Islet precursor cell (in vitro differentiated cells): ENCODE measurements at regions not wholly inside any gene's neighbourhood (a gene's known extent, or its start where the extent isn't known, plus 50 kb on each side); places are given as distances from the start of the nearest gene placed in this dataset.
"Not testable (repeated sequence)": the region's sequence is repeated elsewhere in the genome, so short reads cannot be mapped to it uniquely, and the experiment has no call there.

Source experiments
- DNase-seq: peaks from one replicate; pipeline ENCODE4 v3.0.0-alpha.2; 2018

DNA sequence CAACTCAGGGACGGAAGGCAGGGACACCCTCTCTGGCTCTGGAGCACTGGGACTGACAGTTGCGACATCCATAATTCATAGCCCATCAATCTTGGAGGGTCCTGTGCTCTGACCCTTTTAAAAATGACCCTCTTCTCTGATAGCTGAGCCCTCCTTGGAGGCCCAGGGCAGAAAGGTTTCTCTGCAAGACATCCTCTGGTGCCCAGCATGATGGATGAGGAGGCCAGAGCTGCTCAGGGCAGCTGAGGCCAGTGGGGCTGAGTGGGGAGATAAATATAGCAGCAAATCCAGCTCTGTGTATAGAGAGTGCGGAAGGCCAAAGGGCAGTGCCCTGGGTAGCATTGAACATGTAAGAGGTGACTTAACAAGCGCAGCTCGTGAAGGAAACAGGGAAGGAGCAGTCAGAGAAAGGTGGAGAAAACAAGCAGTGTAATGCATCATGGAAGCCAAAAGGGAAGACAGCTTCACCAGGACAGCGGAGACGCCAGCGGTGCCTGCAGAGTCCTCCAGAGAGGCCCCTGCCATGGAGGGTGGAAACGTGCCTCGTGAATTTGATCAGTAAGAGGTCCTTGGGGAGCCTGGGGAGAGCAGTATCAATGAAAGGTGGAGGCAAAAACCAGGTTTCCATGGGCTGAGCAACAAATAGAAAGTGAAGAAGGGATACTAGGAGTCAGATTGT lies 50.4 kb upstream of the FMOD start:
- DNase-seq: no peak

GRCh38 chr1:203402152-203402551 lies 51.2 kb upstream of the FMOD start:
- no peak for DNase-seq

- DNase-seq: no peak
These were observed 51.9 kb upstream of the FMOD start for GRCh38 chr1:203402629-203403337.

- DNase-seq: no peak
These were observed 52.7 kb upstream of the FMOD start for GRCh38 chr1:203403586-203403985.

DNA sequence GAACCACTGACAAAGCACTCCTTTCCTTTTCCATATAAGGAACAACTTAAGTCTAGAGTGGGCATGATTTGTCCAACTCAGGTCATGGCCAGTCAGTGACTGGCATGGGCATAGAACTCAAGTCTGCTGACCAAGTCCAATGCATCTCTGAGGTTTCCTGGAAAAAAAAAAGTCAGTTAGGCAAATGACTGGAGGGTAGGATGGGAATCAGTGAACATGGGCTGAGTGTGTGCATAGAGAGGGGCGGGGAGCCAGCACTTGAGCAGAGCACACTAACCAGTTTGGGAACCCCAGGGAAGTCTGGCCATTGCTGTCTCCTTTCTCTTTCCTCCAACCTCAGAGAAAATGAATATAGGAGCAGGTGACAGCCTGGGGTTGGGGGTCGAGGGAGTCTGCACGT lies 53.6 kb upstream of the FMOD start:
- no peak for DNase-seq

- no peak for DNase-seq
These were observed 54.9 kb upstream of the FMOD start for GRCh38 chr1:203405703-203406438.

DNA sequence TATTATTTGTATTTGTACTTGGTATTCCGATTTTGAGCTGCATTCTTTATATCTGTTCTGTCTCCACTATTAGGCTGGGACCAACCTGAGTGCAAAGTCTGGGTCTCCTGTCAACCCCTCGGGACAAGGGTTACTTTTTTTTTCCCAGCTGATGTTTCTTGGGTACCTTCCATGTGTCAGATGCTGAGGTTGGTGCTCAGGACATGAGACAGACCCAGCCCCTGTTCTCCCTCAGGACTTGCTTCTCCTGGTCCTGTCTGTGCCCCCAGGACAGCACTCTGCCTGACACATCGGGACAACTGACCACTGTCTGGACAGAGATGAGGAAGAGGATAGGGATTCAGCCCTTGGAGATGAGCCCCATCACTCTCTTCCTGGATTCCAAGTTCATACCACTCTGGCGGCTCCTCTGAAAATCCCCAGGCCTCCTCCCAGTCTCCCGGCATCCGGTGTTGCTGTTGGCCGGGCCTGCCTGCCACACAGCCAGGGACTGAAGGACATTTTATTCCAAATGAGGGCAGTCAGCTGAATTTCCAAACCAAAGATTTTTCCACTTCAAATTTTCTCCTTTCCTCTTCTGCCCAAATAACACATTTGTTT lies 55.6 kb upstream of the FMOD start:
- peak; percentile 81 for DNase-seq

- no peak for DNase-seq
These were observed 56.4 kb upstream of the FMOD start for GRCh38 chr1:203407296-203407695.

DNA sequence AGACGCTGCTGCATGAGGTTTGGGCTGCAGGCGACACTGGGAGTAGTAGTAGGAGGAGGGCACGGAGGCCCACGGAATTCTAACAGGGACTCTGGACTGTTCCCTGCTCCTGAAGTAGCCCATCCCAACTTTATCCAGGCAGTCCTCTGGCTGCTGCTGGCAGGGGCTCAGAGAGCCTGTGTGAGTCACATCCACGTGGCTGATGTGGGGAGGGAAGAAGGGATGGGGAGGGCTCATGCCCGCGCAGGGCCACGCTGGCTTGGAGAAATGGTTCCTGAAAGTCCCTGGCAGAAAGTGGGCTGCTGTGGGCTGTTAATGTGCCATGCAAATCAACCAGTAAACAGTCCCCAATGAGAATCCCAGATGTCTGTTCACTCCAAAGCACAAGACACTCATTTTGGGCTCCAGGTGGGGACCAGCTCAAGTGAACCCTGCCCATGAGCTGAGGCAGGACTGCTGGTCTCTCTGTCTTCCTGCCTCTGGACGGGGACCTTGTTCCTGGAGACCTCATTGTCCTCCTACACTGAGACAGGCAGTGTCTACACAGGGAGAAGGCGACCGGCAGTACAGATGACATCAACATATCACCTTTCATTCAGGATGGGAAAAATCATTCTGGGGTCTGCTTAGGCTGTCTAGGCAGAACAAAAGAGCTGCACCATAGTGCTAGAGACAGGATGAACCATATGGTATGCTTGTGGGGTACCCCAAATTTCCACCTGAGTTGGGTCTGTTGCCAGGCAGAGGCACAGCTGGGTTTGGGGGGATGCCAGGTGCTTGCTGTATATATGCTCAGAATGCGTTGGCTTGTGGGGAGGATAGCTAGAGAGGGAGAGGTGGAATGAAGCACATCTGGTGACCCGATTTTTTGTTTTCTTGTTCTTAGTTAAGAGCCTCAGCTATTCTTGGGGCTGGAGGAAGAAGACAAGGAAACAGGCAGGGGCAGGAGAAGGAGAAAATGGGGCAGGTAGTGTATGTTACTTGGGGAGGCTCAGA lies 57.9 kb upstream of the FMOD start:
- DNase-seq: peak; percentile 64

DNA sequence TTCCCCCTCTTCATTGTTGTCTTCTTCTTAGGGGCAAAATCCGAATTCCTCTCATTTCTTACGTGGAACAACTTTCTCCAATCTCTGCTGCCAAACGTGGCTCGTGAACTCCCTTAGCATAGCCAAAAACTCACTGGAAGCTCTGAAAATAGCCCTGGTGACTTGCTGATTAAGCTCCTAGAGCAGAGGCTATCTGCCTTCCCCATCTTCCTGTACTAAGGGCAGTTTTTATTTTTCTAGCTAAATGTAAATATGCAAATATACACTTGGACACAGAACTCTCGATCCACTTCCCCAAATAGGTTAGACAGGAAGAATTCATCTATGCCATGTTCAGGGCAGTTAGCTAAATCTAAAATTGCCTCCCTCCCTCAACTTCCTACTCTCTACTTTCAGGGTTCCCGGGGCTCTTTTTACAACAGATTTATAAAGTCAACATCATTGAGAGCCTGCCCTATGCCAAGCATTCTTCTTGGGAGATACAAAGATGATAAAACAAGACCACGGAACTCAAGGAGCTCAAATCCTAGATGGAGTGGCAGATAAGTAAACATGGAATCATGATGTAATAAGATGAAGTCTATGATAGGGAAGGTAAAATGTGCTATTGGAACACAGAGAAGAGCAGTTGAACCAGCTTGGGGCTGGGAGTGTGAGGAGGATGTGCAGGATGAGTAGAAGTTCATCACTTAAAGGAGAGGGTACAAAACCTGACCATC lies 59.4 kb upstream of the FMOD start:
- no peak for DNase-seq

GRCh38 chr1:203411431-203411830 lies 60.5 kb upstream of the FMOD start:
- not testable (repeated sequence) for DNase-seq

DNA sequence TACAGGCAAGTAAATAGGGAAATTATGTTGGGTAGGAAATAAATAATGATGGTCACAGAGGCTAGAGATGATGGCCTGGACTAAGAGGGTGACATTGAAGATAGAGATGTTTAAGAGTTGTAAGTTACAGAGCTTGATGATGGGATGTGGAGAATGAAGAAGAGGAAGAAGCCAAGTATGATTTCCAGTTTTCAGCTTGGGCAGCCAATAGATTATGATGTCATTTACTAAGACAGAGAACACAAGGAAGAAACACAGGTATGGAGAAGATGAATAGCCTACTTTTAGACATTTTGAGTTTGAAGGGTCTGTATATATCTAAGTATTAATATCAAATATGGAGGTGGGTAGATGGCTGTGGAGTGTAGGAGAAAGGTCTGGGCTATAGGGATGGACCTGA lies 56.0 kb upstream of the PRELP start:
- no peak for DNase-seq

DNA sequence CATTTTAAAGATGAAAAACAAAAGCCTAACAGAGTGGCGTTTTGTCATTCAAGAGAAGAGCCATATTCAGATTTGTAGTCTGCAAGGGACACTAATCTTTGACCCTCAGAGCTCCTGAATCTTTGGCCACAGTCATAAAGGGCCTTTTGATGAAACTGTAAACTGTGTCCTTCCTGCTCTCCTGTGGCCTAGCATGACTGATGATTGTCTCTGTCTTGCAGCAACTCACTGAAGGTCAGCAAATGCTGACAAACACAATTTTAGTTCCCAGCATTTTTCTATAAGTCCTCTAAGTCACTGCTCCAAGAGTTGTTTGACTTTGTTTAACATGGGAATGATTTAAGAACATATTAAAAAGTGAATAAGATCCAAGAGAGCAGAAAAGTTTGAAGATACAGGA lies 55.3 kb upstream of the PRELP start:
- no peak for DNase-seq

DNA sequence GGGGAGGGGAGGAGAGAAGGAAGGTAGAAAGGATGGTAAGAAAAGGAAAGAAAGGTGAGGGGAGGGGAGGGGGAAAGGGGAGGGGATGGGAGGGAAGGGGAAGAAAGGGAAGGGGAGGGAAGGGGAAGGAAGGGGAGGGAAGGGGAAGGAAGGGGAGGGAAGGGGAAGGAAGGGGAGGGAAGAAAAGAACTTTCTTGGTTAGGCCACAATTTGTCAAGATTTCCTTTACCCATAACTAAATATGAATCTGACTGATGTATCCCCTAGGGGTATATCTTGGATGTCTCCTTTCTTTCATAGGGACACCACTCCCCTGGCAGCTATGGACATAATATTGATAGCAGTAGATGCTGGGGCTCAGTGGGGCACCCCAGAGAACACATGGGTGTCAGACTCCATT lies 54.4 kb upstream of the PRELP start:
- no peak for DNase-seq

GRCh38 chr1:203422116-203422515 lies 53.5 kb upstream of the PRELP start:
- no peak for DNase-seq

GRCh38 chr1:203422656-203423055 lies 53.0 kb upstream of the PRELP start:
- DNase-seq: no peak

DNA sequence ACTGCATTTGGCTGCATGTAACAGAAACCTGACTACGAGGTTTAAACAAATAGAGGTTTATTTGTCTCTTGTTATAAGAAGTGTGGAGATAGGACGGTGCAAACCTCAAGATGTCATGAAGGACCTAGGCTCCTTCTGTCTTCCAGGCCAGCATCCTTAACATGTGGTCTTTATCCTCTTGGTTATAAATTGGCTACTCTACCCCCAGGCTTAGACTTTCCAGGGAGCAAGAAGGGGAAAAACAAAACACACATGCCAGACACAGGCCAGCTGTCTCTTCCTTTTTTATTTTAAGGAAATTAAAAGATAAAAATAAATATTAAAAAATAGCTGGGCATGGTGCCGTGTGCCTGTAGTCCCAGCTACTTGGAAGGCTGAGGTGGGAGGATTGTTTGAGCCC lies 51.3 kb upstream of the PRELP start:
- DNase-seq: no peak

DNA sequence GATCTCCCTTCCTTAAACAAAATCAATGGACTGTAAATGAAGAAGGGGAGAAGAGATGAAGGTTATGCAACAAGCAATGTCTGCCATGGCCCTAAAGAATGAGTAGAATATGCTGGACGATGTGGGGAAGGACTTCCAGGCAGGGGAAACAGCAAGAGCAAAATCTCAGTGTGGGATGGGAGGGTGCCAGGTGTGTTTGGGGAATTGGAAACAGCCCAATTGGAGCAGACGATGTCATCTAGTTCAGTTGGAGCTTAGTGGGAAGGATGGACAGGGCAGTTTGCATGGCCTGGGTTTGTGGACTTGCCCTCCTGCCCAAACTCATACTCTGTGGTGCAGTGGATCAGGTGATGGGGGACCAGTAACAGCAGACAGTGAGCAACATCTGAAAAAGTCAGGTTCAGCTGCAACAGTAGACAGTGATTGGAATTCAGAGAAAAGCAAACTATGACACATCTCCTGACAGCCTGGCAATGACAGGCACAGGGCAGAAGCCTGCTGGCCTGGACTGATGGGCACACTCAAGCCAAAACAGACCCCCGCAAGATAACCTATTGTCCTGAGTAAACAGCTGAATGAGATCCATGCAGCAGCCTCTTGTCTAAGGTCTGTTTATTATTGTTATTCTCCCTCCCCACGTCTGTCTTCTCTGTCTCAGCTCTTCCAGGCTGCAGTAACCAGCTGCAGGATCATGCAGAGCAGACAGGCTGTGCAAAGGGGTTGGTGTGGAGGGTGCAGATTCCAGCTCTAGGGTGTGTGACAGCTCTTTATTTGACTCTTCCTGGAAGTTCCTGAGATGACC lies 50.5 kb upstream of the PRELP start:
- no peak for DNase-seq

GRCh38 chr1:203425663-203425975 lies 50.0 kb upstream of the PRELP start:
- no peak for DNase-seq
